C4-2B (cell line): ENCODE measurements at regions not wholly inside any gene's neighbourhood (a gene's known extent, or its start where the extent isn't known, plus 50 kb on each side); places are given as distances from the start of the nearest gene placed in this dataset.

Experiments used
- ZFX ChIP-seq: fragments of 450-650 bp; IDR thresholded peaks from 2 replicates; pipeline ENCODE4 v1.6.1; 2017
- TF ChIP-seq, protein P1 (sequence below): fragments of 450-650 bp; conservative IDR thresholded peaks from 2 replicates; pipeline ENCODE4 v1.5.1; 2017; ENCODE audit warnings: mild to moderate bottlenecking

DNA sequence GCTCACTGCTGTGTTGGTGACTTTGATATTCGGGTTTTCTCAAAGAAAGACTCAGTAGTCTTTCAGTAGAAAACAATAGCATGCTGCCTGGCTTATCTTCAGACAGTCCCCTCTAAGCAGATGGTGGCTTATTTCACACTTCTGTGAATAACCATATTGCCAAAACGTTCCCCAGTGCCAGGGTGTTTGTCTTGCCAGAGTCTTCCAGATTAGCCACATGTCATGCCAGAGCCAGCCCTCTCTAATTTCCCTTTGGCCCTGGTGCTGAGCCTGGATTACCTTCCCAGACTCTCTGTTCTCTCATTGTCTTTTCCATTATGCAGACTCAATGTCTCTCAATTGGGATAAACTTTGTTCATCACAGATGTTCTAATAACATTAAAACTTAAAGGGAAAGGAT is 488.0 kb upstream of the ATXN8OS start:
- TF ChIP-seq, protein P1, sequence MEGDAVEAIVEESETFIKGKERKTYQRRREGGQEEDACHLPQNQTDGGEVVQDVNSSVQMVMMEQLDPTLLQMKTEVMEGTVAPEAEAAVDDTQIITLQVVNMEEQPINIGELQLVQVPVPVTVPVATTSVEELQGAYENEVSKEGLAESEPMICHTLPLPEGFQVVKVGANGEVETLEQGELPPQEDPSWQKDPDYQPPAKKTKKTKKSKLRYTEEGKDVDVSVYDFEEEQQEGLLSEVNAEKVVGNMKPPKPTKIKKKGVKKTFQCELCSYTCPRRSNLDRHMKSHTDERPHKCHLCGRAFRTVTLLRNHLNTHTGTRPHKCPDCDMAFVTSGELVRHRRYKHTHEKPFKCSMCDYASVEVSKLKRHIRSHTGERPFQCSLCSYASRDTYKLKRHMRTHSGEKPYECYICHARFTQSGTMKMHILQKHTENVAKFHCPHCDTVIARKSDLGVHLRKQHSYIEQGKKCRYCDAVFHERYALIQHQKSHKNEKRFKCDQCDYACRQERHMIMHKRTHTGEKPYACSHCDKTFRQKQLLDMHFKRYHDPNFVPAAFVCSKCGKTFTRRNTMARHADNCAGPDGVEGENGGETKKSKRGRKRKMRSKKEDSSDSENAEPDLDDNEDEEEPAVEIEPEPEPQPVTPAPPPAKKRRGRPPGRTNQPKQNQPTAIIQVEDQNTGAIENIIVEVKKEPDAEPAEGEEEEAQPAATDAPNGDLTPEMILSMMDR: no peak
- no peak for TF ChIP-seq ZFX
